ENCODE measurements at regions not wholly inside any gene's neighbourhood (a gene's known extent, or its start where the extent isn't known, plus 50 kb on each side); places are given as distances from the start of the nearest gene placed in this dataset.
"Not testable (repeated sequence)": the region's sequence is repeated elsewhere in the genome, so short reads cannot be mapped to it uniquely, and the experiment has no call there.

- DNase-seq, result no peak
These were observed 179.2 kb downstream of the EDEM1 start for GRCh38 chr3:5366746-5367145.

DNA sequence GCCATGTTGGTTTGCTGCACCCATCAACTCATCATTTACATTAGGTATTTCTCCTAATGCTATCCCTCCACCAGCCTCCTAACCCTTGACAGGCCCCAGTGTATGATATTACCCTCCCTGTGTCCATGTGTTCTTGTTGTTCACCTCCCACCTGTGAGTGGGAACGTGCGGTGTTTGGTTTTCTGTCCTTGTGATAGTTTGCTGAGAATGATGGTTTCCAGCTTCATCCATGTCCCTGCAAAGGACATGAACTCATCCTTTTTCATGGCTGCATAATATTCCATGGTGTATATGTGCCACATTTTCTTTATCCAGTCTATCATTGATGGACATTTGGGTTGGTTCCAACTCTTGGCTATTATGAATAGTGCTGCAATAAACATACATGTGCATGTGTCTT lies 184.0 kb downstream of the EDEM1 start:
- not testable (repeated sequence) for DNase-seq

GRCh38 chr3:5376761-5377160 lies 189.3 kb downstream of the EDEM1 start:
- peak in 1 of 2 donors; percentile 21 for DNase-seq

DNA sequence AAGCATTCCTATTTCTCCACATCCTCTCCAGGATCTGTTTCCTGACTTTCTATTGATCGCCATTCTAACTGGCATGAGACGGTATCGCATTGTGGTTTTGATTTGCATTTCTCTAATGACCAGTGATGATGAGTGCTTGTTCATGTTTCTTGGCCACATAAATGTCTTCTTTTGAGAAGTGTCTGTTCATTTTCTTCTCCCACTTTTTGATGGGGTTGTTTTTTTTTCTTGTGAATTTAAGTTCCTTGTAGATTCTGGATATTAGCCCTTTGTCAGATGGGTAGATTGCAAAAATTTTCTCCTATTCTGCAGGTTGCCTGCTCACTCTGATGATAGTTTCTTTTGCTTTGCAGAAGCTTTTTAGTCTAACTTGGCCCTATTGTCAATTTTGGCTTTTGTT lies 191.8 kb downstream of the EDEM1 start:
- not testable (repeated sequence) for DNase-seq

GRCh38 chr3:5383486-5384263 lies 196.2 kb downstream of the EDEM1 start:
- not testable (repeated sequence) for DNase-seq

GRCh38 chr3:5384557-5385236 lies 197.2 kb downstream of the EDEM1 start:
- DNase-seq, result no peak

DNA sequence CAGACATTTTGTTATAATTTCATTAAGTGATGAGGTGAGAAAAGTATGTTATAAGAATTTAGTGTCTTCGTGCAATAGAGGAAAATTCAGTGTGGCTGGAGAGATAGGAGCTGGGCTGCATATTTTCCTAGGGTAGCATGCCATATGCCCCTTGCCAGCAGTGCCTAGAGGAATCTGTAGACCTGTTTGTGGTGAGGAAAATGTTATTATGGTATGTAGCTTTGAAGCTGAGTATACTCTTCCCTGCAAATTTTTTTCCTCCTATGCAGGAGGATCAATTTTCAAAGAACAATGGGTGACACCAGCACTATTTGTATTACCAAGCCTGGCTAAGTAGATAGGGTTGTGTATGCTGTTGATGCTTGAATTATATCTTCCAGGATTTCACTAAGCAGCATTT lies 200.6 kb downstream of the EDEM1 start:
- no peak for DNase-seq

DNA sequence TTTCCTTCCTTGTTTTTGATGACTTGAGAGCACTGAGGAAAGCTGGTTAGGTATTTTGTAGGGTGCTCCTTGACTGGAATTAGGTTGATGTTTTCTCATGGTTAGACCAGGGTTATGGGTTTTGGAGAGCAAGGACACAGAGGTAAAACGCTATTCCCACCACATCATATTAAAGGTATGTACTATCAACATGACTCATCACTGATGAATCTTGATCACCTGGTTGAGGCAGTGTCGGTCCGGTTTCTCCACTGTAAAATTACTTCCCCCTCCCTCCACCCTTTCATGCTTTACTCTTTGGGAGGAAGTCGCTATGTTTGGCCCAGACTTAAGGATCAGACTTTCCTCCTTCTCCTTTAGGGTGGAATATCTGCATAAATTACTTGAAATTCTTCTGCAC lies 201.6 kb downstream of the EDEM1 start:
- no peak for DNase-seq

DNA sequence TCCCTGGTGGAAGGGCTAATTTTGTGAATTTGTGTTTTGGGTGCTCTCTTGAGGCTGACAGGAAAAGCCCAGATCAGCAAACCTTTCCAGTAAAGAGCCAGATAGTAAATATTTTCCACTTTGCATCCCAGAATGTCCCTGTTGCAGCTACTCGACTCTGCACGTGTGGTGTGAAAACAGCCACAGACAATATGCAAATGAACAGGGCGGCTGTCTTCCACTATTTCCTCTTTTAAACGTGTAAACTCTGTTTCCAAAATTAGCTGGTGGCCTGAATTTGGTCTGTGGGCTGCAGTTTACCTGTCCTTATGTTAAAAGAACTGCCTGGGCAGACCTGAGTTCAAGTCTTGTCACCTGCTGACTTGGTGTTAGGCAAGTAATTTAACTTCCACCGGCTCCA lies 202.7 kb downstream of the EDEM1 start:
- DNase-seq, result no peak

GRCh38 chr3:5390936-5391625 lies 203.6 kb downstream of the EDEM1 start:
- no peak for DNase-seq

DNA sequence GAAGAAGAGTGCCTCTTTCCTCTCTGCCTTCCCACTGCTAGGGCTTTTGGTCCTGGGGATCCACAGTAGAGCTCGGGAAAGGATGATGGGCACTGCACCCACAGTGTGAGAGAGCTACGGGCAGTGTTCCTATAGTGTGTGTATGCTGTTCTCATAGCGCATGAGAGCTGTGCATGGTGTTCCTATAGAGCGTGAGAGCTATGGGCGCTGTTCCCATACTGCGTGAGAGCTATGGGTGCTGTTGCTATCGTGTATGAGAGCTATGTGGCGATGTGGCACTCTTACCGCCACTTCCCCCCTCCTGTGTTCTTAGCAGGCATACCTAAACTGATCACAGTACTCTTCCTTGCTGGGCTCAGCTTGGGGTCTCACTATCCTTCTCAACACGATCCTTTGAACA lies 213.5 kb downstream of the EDEM1 start:
- no peak for DNase-seq

GRCh38 chr3:5404718-5405117 lies 217.2 kb downstream of the EDEM1 start:
- no peak for DNase-seq

GRCh38 chr3:5411786-5412185 lies 224.3 kb downstream of the EDEM1 start:
- no peak for DNase-seq

GRCh38 chr3:5423076-5423475 lies 235.6 kb downstream of the EDEM1 start:
- no peak for DNase-seq

- DNase-seq, result no peak
These were observed 236.0 kb downstream of the EDEM1 start for GRCh38 chr3:5423523-5423922.

DNA sequence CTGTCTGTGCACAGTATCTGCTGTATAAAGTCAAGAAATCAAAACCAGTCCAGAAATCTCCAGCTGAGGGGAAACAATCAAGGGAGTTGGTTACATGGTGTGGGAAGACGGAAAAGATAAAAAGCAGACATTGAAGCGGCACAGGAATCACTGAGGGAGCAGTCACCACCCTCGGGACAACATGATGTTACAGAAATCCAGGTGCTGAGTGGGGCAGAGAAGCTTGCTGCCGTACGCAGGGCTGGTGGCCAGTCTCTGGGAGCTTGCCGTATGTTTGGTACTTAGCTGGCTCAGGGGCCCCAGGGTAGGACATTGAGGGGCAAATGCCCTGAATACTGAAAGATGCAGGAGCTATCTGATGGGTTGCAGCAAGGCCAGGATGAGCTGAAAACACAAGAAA lies 237.9 kb downstream of the EDEM1 start:
- no peak for DNase-seq

DNA sequence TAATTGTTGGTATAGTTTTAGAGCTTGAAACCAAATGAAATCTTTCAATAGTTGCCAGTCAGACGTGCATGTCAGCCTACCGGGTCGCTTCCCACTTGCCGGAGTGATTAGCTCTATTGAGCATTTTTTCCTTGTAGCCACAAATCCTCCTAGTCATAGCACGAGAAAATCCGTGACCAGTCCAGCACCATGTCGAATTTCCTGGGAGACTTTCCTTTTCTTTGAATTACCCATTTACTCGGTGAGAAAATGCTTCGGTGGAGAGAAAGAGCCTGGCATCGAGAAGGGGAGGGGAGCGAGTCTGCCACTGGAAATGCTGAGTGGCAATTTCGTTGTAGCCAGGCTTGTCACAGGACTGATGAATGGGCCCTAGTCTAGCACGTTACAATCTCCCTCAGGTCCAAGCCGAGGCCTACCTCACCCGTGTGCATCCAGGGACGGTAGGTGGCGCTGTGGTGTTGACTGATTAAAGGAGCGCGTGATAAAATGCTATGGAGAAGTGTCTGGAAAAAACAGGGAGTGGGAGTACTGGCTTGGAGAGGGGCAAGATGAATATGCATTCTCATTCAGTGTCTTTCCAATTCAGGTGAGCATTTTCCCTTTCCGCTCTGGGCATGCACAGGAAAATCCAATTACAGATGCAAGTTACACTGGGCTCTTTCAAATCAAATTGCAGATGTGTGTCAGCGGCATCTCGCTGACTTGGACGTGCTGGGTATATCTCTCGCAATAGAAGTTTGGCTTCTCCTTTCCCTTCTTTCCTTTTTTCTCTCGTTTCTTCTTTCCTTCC lies 238.8 kb downstream of the EDEM1 start:
- DNase-seq, result peak; percentile 39 to 59

- DNase-seq, result no peak
These were observed 239.5 kb downstream of the EDEM1 start for GRCh38 chr3:5427021-5427420.

DNA sequence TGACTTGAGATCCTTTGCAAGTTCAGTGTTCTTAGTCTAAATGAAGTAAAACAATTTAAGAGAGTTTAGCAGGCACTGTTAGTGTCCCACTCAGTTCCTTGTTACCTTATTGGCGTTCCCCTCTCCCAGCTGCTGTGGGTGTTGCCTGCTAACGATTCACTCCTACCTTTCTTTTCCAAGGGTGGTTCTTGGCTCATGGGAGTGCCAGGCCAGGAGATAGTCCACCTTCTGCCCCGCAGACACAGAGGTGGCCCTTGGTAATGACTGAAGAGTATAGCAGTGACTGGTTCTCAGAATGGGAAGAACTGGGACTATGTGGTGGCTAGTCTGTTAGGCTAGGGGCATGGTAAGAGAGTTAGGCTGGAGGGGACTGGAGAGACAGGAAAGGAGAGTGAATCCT lies 240.4 kb downstream of the EDEM1 start:
- DNase-seq, result no peak

DNA sequence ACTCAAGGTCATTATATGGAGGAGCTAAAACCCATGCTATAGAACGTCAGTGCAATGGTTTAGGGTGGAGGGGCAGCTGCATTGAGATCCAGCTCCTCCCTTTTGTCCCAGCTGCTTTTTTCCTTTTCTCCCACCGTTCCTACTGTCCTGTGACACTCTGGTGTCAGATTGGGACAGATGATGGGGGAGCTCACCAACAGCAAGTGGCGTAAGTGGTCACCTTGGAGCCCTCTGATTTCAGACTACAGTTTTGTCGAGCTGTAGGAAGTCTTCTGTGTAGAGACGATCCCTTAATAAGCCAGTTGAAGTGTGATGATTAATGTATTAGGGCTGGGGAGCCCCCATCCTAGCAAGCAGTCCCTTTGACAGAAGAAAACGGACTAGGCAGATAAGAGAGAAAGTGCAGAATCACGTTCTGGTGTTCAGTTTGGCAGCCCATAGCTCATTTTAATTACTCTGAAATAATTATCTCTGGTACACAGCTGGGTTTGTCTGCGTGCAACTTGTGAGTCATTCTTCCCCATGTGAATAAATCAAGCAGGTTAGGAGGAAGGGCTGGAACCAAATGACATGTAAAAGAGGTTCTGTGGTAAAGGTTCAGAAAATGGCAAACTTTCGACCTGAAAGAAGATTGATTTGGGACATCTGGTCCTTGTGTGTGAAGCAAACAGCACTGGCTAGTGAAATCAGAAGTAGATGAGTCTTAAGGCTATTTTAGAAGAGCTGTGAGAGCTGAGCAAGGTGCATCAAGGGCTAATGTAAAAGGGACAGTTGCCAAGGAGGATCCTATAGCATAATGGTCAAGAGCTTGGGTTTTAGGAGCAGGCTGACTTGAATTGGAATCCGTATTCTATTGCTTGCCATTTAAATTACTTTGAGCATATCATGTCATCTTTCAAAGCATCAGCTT lies 241.4 kb downstream of the EDEM1 start:
- no peak for DNase-seq

DNA sequence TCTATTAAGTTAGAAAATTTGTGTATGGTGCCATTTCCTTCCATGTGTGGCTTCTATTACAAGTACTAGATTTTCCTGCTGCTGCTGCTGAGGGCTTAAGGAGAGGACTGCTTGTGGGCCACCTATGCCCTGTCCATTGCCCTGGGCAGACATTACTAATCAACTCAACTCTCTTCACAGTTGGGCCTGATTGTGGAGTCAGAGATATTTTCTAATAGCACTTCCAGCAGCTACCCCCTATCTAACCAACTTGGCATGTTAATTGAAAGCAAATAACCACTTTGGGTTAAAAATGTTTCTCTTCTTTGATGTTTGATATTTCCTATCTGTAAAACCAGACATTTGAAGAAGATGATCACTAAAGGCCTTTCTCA lies 242.0 kb downstream of the EDEM1 start:
- no peak for DNase-seq

- DNase-seq, result no peak
These were observed 243.2 kb downstream of the EDEM1 start for GRCh38 chr3:5430701-5431100.
